Thyroid gland (tissue), 4 donors: ENCODE measurements at regions not wholly inside any gene's neighbourhood (a gene's known extent, or its start where the extent isn't known, plus 50 kb on each side); places are given as distances from the start of the nearest gene placed in this dataset. TPM values are rescaled to one million over a fixed set of nuclear protein-coding genes. Genes with fewer than 3 reads are reported as not detected.

ENCODE experiments used
- DNase-seq, 2 donors: peaks; one replicate each; pipeline ENCODE4 v3.0.0-alpha.2; 2019
- H3K27ac ChIP-seq, 3 donors: fragments of 200-600 bp; sonication (generic); 1 replicate in 2 of 3; 2 replicates in 1 of 3; pipeline ENCODE4 v1.5.1; 2016 to 2019; ENCODE audit warnings: mild to moderate bottlenecking in 1 of 3, moderate library complexity in 1 of 3
- H3K27me3 ChIP-seq: fragments of 200-600 bp; sonication (generic); one replicate; pipeline ENCODE4 v1.5.1; 2019
- H3K36me3 ChIP-seq, 2 donors: fragments of 200-600 bp; sonication (generic); one replicate each; pipeline ENCODE4 v1.5.1; 2016 to 2019
- H3K4me1 ChIP-seq, 2 donors: fragments of 200-600 bp; sonication (generic); one replicate each; pipeline ENCODE4 v1.5.1; 2017 to 2019
- H3K4me3 ChIP-seq, 3 donors: fragments of 200-600 bp; sonication (generic); replicated peaks in 1 of 3; 1 replicate in 2 of 3; 2 replicates in 1 of 3; pipeline ENCODE4 v1.5.1; 2016; ENCODE audit warnings: mild to moderate bottlenecking in 1 of 3
- H3K9me3 ChIP-seq: fragments of 200-600 bp; sonication (generic); one replicate; pipeline ENCODE4 v1.5.1; 2017
- CTCF ChIP-seq, 6 experiments: fragments of 200-600 bp in 3 of 6; fragments of 450-650 bp in 3 of 6; sonication (generic) in 3 of 6; IDR thresholded peaks; one replicate each; pipeline ENCODE4 v1.5.1; 2016 to 2019; ENCODE audit warnings: antibody characterized with exemption in 6 of 6, mild to moderate bottlenecking in 2 of 6, inconsistent platforms in 1 of 6, moderate library complexity in 1 of 6
- POLR2A ChIP-seq, 2 donors: fragments of 450-650 bp; IDR thresholded peaks; one replicate each; pipeline ENCODE4 v1.6.1; 2017; ENCODE audit warnings: antibody characterized with exemption in 2 of 2, mild to moderate bottlenecking in 2 of 2, moderate library complexity in 1 of 2
- WGBS, 2 donors: methylation state at CpG; one replicate each; pipeline ENCODE4 v1.1.5; 2017; 5-methylcytosine and 5-hydroxymethylcytosine counted together
- intact Hi-C: fragments of 100-400 bp; cut with DNase I; formaldehyde crosslinking; loops from one replicate; pipeline ENCODE4 v1.15.1; 2023
- microRNA counts, 2 donors: library from miRNA; unstranded; fragments of <30 nt; microRNA quantifications; one replicate each; lab custom pipeline; 2016 to 2017
- microRNA-seq: library from miRNA; unstranded; fragments of <30 nt; microRNA quantifications from one replicate; pipeline ENCODE4, GENCODE V29; 2016
- small RNA-seq: library from RNA; depleted of rRNA; stranded (forward); fragments of <200 nt; gene quantifications from one replicate; pipeline ENCODE3, GENCODE V24; 2016

GRCh38 chr11:90274362-90274761 lies 51.5 kb upstream of the CHORDC1 start:
- Histone ChIP-seq H3K27ac (no peak overlapping the region), H3K4me3 (no peak overlapping the region), H3K9me3 (no peaks in the 10 kb centered on the region), H3K36me3 (no peaks in the 10 kb centered on the region), H3K4me1 (no peaks in the 10 kb centered on the region), H3K27me3 (no peaks in the 10 kb centered on the region)
- TF ChIP-seq POLR2A (IDR thresholded peaks at IDR 0.05) (no peak), CTCF (IDR thresholded peaks at IDR 0.05) (no peak)
- WGBS, 2 donors = 87 to 90% methylated on average over 4 of the region's 4 CpGs
- intact Hi-C loops = no loop called here
- no peak for DNase-seq

MicroRNA genes in the stretch of these regions (microRNA counts, 767-probe panel; counts per million panel counts)
- 0 to 2,621 counts per million in 2 donors for microRNA hsa-miR-1261 (lab: Ali Mortazavi, UCI)

Small RNA genes lying in the stretch of these regions (microRNA-seq; reads per million reads assigned to microRNA genes)
- gene MIR1261 (not detected), gene MIR4490 (not detected)

Small RNA genes lying in the stretch of these regions (small RNA-seq; reads per million reads assigned to genes)
- gene AP001002.3 = not detected
- gene MIR1261 = not detected
- gene MIR4490 = not detected
